ENCODE measurements at regions not wholly inside any gene's neighbourhood (a gene's known extent, or its start where the extent isn't known, plus 50 kb on each side); places are given as distances from the start of the nearest gene placed in this dataset.
"Not testable (repeated sequence)": the region's sequence is repeated elsewhere in the genome, so short reads cannot be mapped to it uniquely, and the experiment has no call there.

- TF ChIP-seq BACH2 (CRISPR knock-in tag; IDR thresholded peaks at IDR 0.05; ENCODE audit: borderline replicate concordance), result no peak
- no peak for TF ChIP-seq PPARA (CRISPR knock-in tag; IDR thresholded peaks at IDR 0.05; ENCODE audit: borderline replicate concordance)
- TF ChIP-seq ZNF8 (CRISPR knock-in tag; IDR thresholded peaks at IDR 0.05), result no peak
- TF ChIP-seq TSHZ2 (CRISPR knock-in tag; IDR thresholded peaks at IDR 0.05), result no peak
- TF ChIP-seq GLIS3 (CRISPR knock-in tag; IDR thresholded peaks at IDR 0.05), result no peak
- no peak for TF ChIP-seq ISL1 (CRISPR knock-in tag; IDR thresholded peaks at IDR 0.05)
- no peak for TF ChIP-seq ZNF70 (CRISPR knock-in tag; IDR thresholded peaks at IDR 0.05)
- no peak for TF ChIP-seq TCF4 (CRISPR knock-in tag; IDR thresholded peaks at IDR 0.05; ENCODE audit: borderline replicate concordance)
- no peak for TF ChIP-seq OSR1 (CRISPR knock-in tag; IDR thresholded peaks at IDR 0.05)
- no peak for TF ChIP-seq SNAI2 (CRISPR knock-in tag; IDR thresholded peaks at IDR 0.05)
- no peak for ATAC-seq
Measured at GRCh38 chr16:73101568-73101967, 53.6 kb upstream of the ZFHX3 start.

GRCh38 chr16:73099601-73100000, 51.7 kb upstream of the ZFHX3 start:
- not testable (repeated sequence) for ATAC-seq

All from SK-N-SH treated with all-trans-retinoic acid at 6 μM for 48 hours (cell line).